HUDEP-2 (cell line): ENCODE measurements at regions not wholly inside any gene's neighbourhood (a gene's known extent, or its start where the extent isn't known, plus 50 kb on each side); places are given as distances from the start of the nearest gene placed in this dataset.
A peak's percentile ranks its signal among the peaks of the same experiment; 100 is the strongest.

ENCODE experiments used
- DNase-seq, 76 experiments: peaks; one replicate each; lab custom pipeline; 2025; ENCODE audit not compliant: unreplicated experiment in 76 of 76; lab: John Stamatoyannopoulos, UW

- DNase-seq = no peak
These were observed 483.0 kb upstream of the SORCS1 start for GRCh38 chr10:107647462-107647861.

- no peak for DNase-seq
These were observed 467.4 kb upstream of the SORCS1 start for GRCh38 chr10:107631876-107632275.

GRCh38 chr10:107626862-107627261 is 462.4 kb upstream of the SORCS1 start:
- no peak for DNase-seq

GRCh38 chr10:107623292-107623691 is 458.8 kb upstream of the SORCS1 start:
- DNase-seq = no peak

- no peak for DNase-seq
These were observed 454.6 kb upstream of the SORCS1 start for GRCh38 chr10:107619139-107619538.

- DNase-seq = no peak
These were observed 454.0 kb upstream of the SORCS1 start for GRCh38 chr10:107618504-107618994.

GRCh38 chr10:107616463-107617410 is 452.2 kb upstream of the SORCS1 start:
- DNase-seq = no peak

- no peak for DNase-seq
These were observed 451.5 kb upstream of the SORCS1 start for GRCh38 chr10:107616031-107616430.

GRCh38 chr10:107614939-107615685 is 450.6 kb upstream of the SORCS1 start:
- DNase-seq = no peak

- no peak for DNase-seq
These were observed 446.6 kb upstream of the SORCS1 start for GRCh38 chr10:107611115-107611514.

GRCh38 chr10:107589081-107589480 is 424.6 kb upstream of the SORCS1 start:
- DNase-seq = no peak

GRCh38 chr10:107585630-107586029 is 421.1 kb upstream of the SORCS1 start:
- peak in 3 of 76 experiments; percentile 0 to 14 (median 3) for DNase-seq

GRCh38 chr10:107583974-107584373 is 419.5 kb upstream of the SORCS1 start:
- DNase-seq = no peak

GRCh38 chr10:107579970-107580369 is 415.5 kb upstream of the SORCS1 start:
- no peak for DNase-seq

- DNase-seq = no peak
These were observed 412.7 kb upstream of the SORCS1 start for GRCh38 chr10:107577221-107577620.

GRCh38 chr10:107576746-107577145 is 412.2 kb upstream of the SORCS1 start:
- no peak for DNase-seq

- no peak for DNase-seq
These were observed 400.5 kb upstream of the SORCS1 start for GRCh38 chr10:107565014-107565413.

- DNase-seq = no peak
These were observed 396.7 kb upstream of the SORCS1 start for GRCh38 chr10:107561136-107561650.

GRCh38 chr10:107557916-107558315 is 393.4 kb upstream of the SORCS1 start:
- DNase-seq = no peak

GRCh38 chr10:107554333-107554732 is 389.8 kb upstream of the SORCS1 start:
- no peak for DNase-seq

- DNase-seq = no peak
These were observed 389.0 kb upstream of the SORCS1 start for GRCh38 chr10:107553470-107553869.
